GM18873 (cell line): ENCODE measurements at regions not wholly inside any gene's neighbourhood (a gene's known extent, or its start where the extent isn't known, plus 50 kb on each side); places are given as distances from the start of the nearest gene placed in this dataset.

Experiments
- ATAC-seq: cut with Tn5 transposase; IDR thresholded peaks from one replicate; pipeline ENCODE4 v1.9.1; 2021; ENCODE audit warnings: mild to moderate bottlenecking, moderate library complexity, moderate number of reproducible peaks; ENCODE audit not compliant: unreplicated experiment, low FRiP score

GRCh38 chr10:76736392-76736791, 901.2 kb downstream of the KCNMA1 start:
- ATAC-seq: no peak

DNA sequence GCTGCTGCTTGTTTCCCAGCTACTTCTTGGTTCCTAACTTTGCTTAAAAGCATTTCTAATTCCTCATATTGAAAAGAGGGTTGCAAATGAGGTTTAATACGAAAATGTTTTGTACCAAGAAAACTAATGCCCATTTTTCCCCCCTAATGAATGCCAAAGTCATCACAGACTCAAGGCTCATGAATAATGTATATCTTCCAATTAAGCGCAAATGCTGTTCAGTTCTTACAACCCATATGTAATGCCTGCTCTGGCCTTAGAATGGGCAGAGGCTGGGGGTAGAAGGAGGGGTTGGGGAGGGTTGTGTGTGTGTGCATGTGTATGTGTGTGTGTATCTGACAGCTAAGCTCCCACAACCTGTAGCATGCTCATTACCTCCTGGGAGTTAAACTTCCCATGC, 901.7 kb downstream of the KCNMA1 start:
- no peak for ATAC-seq

GRCh38 chr10:76733441-76733936, 904.1 kb downstream of the KCNMA1 start:
- ATAC-seq: no peak

GRCh38 chr10:76732306-76732705, 905.3 kb downstream of the KCNMA1 start:
- no peak for ATAC-seq

DNA sequence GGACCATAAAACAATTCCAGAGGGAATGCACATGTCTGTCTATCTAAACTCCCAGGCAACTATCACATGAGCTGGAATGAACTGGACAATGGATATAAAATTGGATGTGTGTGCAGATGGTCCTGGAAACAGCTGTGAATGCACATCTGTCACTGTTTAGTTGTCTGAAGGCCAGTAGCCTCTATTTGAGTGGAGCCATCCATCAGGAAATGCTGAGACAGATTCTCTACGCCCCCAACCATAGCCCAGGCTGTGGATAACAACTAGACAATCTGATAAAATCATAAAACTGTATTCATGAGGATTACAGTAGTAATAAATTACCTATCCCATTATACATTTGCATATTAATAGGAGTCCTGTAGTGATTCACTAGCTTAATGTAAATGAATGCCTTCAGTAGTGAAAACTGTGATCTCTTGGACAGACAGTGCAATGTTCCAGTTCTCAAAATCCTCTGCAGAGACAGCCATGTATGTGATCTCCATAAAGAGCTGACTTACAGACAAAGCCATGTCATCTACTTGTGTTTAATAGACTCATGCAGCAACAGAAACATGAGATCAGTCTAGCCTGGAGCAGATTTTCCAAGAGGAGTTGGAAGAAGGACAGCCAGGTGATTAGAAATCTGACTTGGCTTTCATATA, 907.6 kb downstream of the KCNMA1 start:
- ATAC-seq: no peak

- no peak for ATAC-seq
Measured at GRCh38 chr10:76729346-76729745, 908.3 kb downstream of the KCNMA1 start.

DNA sequence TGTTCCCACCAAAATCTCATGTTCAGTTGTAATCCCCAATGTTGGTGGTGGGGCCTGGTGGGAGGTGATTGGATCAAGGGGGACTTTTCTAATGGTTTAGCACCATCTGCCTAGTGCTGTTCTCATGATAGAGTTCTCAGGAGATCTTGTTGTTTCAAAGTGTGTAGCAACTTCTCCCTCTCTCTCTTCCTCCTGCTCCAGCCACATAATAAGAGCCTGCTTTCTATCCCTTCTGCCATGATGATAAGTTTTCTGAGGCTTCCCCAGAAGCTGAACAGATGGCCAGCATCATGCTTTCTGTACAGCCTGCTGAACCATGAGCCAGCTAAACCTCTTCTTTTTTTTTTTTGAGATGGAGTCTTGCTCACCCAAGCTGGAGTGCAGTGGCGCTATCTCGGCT, 910.6 kb downstream of the KCNMA1 start:
- ATAC-seq: no peak

GRCh38 chr10:76723844-76724243, 913.8 kb downstream of the KCNMA1 start:
- no peak for ATAC-seq

DNA sequence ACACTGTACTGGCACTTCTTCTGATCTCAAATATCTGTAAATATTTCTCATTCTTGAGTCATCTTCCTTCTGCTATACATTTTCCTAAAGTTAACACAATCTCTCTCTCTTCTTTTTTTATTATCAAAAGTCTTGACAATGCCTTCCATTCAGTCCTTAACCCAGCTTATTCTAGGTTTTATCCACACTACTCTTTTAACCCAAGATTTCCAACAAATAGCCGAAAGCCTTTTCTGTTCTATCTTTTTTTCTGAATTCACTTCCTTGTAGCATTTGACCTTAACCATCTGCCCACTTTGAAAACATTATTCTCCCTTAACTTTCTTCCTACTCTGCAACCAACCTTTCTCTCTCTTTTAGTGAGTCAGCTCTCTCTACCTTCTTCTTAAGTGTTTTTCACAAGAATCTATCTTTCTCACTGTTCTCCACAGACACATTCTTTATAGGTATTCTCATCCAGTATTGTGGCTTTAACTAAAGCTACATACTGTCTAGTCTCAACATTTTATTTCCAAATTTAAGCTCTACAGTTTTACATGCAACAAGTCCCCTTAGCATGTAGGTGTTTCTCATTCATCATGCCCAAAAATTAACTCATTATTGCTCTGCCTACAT, 915.6 kb downstream of the KCNMA1 start:
- ATAC-seq: no peak

- no peak for ATAC-seq
Measured at GRCh38 chr10:76719006-76719405, 918.6 kb downstream of the KCNMA1 start.

- ATAC-seq: no peak
Measured at GRCh38 chr10:76717141-76717540, 920.5 kb downstream of the KCNMA1 start.

- no peak for ATAC-seq
Measured at GRCh38 chr10:76711222-76711997, 926.2 kb downstream of the KCNMA1 start.

DNA sequence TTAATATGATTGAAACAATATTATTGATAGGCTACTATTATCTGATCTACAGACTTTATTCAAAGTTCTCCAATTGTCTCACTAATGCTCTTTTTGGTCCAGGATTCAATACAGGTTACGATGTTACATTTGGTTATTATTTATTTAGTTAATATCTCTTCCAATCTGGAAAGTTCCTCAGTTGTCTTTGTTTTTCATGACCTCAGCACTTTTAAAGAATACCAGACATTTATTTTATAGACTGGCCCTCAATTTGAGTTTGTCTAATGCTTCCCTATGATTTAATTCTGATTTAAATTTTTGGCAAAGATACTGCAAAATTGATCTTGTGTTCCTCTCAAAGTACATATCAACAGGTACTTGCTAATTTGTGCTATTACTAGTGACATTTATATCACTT, 937.4 kb downstream of the KCNMA1 start:
- ATAC-seq: no peak

GRCh38 chr10:76697923-76698322, 939.7 kb downstream of the KCNMA1 start:
- no peak for ATAC-seq

DNA sequence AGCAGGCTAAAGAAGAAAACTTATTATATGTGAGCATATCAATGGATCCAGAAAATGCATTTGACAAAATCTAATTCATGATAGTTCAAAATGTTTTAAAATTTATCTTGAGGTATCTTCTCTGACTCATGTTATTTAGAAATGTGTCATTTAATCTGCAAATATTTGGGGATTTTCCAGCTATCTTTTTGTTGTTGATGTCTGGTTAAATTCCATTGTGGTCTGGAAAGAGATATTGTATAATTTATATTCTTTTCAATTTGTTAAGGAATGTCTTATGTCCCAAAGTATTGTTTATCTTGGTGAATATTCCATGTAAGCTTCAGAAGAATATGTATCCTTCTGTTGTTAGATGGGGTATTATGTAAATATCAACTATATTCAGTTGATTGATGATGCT, 942.5 kb downstream of the KCNMA1 start:
- ATAC-seq: no peak

DNA sequence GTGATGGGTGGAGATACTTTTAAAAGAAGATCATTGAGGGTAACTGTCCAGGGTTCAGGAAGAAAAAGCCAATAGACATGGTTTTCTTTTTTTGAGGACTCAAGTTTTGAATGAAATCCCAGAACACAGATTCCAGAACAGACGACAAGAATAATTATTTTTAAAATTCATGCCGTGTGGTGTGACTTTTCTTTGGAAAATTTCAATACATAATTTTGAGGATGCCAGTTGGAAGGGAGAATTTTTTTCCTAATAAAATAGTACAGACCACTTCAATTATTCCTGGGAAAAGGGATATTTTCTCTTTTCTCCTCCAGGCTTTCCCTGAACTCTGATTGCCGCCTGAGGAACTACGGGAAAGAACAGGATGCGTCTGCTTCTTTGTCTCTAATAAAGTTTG, 951.4 kb downstream of the KCNMA1 start:
- ATAC-seq: no peak

DNA sequence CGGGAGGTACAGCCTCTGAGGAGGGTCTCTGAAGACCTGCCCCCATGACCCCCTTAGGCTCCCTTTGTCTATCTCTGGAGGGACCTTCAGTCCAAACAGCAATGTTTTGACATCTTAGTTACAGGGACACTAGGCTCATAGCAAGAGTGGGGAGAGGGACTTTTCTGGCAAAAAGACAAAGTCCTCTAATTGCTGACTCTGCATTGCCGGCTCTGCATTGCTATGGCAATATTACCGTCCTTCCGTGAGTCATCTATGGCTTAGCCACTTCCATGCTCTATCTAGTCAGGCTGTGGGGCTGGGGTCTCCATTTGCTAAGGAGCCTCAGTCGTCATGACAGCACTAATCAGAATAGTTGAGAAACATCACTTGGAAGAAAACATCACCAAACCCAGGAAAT, 952.6 kb downstream of the KCNMA1 start:
- ATAC-seq: no peak

DNA sequence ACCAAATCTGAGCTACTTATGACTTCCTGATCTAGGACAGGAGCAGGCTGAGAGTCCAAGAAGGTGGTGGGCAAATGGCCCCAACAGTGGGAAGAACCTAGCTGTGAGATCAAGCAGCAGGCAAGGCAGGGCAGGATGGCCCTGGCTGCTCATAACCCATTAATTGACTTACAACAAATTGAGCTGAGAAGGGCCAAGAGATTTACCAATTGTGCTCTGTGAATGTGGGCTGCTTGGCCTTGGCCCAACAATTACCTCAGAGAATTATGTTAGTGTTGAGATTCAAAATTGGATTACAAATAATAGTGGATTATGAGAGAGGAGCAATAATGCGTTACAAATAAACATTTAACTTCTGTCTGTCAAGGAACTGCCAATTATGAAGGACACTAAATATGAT, 956.5 kb downstream of the KCNMA1 start:
- no peak for ATAC-seq

GRCh38 chr10:76679030-76679429, 958.6 kb downstream of the KCNMA1 start:
- no peak for ATAC-seq

- no peak for ATAC-seq
Measured at GRCh38 chr10:76675951-76676587, 961.5 kb downstream of the KCNMA1 start.

GRCh38 chr10:76675561-76675950, 962.1 kb downstream of the KCNMA1 start:
- no peak for ATAC-seq
